Left hindlimb (tissue), 1 donor: ENCODE measurements at regions not wholly inside any gene's neighbourhood (a gene's known extent, or its start where the extent isn't known, plus 50 kb on each side); places are given as distances from the start of the nearest gene placed in this dataset.

ENCODE experiments used
- DNase-seq: peaks from one replicate; pipeline ENCODE4 v3.0.0-alpha.2; 2018

- DNase-seq = no peak
Measured at GRCh38 chr2:138446043-138446442, 55.5 kb upstream of the SPOPL start.

GRCh38 chr2:138447889-138448570, 53.5 kb upstream of the SPOPL start:
- DNase-seq = no peak
